GM18867 (cell line): ENCODE measurements at regions not wholly inside any gene's neighbourhood (a gene's known extent, or its start where the extent isn't known, plus 50 kb on each side); places are given as distances from the start of the nearest gene placed in this dataset.
"Not testable (repeated sequence)": the region's sequence is repeated elsewhere in the genome, so short reads cannot be mapped to it uniquely, and the experiment has no call there.

Experiments used
- ATAC-seq: cut with Tn5 transposase; IDR thresholded peaks from one replicate; pipeline ENCODE4 v1.9.1; 2021; ENCODE audit warnings: mild to moderate bottlenecking, moderate library complexity; ENCODE audit not compliant: unreplicated experiment

DNA sequence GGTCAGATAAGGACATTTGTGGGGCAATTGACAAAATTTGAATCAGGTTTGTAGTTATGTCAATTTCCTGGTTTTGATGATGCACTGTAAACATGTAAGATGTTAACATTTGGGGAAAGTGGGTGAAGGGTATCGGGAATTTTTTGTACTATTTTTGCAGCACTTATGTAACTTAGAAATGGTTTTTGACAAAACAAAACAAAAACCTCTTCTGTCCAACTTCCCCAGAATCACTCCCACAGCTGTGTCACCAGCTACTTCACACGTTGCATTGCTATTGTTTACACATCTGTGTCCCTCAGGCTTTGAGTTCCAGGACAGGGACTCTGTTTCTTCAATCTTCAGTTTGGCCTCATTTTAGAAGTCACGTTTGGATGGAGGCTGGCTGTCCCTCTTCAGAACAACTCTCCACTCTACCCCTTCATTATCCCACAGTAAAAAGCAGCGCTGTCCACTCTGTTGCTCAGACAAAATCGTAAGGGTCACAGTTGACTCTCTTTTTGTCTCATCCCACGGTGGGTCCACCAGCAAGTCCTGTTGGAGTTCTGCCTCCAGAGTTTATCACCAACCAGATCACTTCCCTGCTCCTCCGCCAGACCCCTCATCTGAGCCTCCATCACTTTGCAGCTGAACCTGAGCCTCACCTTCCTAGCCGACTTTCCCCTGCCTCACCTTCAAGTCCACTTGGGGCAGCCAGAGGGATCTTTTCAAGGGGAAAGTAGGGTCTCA lies 63.2 kb downstream of the NENF start:
- ATAC-seq: no peak

DNA sequence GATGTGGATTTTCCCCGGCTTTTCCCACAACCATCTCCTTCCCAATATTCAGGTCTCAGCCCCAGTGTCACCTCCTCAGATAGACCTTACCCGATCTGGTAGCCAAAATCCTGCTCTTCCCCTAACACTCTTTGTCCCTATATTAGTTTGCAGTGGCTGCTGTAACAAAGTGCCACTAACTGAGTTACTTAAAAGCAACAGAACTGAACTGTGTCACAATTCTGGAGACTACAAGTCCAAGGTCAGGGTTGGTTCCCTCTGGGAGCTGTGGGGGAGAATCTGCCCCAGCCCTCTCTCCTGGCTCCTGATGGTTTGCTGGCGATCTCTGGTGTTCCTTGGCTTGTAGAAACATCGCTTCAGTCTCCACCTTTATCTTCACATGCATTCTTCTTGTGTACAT lies 64.0 kb downstream of the NENF start:
- ATAC-seq: no peak

DNA sequence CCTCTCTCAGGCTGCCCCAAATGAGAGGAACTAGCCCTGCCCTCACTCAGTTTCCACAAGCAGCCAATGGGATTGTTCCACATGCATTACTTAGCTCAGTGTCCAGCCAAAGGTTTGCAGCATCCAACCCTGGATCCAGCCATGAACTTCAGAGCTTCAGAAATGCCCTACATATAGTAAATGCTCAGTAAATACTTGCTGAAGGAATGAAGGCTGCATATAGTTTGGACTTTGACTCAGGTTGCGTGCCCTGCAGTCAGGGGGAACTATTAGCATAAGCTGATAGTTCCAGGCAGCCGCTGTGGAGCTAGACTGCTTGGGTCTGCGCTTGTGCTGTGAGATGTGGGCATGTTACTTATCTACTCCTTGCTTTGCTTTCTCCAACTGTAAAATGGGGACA lies 64.8 kb downstream of the NENF start:
- ATAC-seq: no peak

DNA sequence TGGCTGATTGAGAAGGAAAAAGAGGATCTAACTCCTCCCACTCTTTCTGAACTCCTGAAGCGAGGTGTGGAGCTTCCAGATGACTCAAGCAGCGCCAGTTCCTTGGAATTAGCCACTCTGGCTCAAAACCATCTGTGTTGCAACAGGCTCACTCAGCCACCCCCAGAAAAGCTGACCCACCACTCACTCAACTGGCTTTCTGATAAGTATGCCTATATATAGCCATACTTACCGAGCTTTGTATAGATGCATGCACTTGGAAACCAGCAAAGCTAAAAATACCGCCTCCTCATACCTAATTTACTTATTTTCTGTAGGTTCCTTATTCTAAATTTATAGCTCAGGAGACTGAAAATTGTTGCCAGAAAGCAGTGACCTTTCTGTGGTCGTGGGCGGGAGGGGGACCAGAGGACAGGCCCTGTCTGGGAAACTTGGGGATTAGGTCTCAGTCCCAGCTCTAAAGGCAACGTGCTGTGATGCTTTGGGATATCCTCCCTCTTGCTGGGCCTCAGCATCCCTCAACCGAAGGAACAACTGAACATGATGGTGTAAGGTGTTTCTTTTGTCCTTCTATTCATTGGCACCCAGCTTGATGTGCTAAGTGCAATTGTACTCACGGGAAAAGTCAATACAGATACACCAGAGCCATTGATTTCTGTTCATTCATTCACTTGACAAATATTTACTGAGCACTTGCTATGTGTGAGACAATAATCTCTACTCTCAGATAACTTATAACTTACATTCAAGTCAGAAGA lies 65.7 kb downstream of the NENF start:
- ATAC-seq: no peak

DNA sequence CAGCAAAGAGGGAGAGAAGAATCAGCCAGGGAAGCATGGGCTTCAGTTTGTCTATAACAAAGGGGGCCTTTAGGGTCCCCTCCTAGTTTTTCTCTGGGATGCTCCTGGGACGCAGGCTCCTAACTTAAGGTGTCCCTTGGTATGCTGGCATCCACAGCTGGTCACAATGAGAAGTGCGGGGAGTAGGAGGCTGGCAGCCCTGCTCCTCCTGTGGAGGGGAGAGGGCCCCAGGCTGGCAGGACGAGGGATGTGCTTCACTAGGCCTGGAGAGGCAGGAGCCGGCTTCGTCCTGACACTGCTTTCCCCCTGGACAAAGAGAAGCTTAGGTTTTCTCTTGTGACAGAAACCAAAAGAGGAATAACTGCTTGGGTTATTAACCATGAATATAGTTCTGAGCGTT lies 67.6 kb downstream of the NENF start:
- no peak for ATAC-seq

DNA sequence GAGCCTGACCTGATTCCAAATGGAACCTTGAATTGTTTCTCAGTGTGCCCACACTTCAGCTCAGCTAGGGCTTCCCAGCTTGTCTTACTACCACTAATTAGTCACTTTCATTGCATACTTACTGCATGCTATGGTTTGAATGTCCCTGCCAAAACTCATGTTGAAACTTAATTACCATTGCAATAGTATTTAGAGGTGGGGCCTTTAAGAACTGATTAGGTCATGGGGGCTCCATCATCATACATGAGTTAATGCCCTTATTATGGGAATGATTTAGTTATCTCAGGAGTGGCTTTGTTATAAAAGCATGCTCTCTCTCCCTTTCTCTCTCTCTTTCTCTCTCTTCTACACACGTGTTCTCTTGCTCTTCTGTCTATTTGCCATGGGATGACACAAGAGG lies 68.3 kb downstream of the NENF start:
- ATAC-seq: no peak

DNA sequence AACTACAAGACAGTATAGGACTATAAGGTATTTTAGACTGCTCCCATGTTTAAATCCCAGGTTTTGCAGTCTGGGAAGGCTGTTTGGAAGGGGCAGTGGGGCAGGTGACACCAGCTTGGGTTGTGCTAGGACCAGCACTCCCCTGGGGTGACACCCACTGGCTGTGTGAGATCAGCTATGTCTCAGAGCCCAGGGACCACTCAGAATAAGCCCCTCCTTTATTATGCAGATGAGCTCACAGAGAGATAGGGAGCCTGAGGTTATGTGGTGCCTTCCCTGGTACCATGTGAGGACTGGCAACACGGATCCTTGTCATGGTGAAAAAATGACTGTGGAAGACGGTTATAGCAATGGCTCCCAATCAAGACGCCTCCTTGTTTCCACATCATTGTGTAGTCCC lies 71.0 kb downstream of the NENF start:
- ATAC-seq: no peak

DNA sequence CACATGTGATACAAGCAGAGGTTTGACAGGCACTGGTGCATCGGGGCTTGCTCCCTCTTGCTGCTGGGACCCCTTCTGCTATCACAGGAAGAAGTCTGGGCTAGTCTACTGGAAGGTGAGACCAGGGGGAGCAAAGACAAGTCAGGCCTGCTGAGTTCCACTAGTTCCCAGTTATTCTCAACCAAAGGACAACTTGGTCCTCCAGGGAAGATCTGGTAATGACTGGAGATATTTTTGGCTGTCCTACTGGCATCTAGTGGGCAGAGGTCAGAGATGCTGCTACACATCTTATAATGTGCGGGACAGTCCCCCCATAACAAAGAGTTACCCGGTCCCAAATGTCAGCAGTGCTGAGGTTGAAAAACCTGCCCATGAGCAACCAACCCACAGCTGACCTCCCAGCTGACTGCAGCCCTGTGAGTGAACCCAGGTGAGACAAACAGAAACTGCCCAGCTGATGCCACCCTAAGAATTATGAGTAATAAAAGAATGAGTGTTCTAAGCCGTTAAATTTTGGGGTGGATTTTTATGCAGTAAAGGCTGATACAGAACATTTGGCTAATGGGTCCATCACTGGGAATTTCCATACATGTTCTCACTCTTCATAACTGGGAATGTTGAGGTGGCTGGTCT lies 71.6 kb downstream of the NENF start:
- peak; percentile 44 for ATAC-seq

DNA sequence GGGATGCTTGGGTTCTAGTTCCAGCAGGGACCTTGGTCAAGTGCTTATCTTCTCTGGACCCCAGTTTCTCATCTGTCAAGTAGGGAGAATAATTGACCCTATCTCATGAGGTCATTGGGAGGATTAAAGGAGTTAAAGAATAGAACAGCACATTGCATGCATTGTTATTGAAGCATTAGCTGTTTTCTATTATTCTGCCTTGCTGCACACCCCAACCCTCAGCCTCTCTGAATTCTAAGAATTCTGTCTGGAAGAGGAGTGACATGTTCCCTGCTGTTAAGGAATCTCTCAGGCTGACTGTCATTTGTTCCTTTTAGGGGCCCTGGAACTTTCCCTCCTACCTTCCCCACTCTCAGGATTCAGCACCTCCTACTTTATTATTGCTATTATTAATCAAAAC lies 73.9 kb downstream of the NENF start:
- no peak for ATAC-seq

DNA sequence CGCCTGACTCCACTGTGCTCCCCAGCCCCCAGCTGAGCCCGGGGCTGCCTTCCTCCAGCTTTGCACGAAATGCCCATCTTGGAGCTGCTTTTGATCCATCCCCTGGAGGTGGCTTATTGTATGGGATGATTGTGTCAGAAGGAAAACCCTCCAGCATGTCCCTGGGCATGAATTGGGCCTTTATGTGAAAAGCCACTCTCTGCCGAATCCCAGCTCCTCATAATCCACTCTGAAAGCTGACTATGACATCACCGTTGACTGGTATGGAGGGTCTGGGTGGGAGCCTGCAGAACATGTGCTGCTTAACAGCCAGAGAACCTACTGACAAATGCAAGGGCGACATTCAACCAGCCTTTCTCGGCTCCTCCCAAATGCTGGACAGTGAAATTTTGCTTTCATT lies 74.6 kb downstream of the NENF start:
- no peak for ATAC-seq

DNA sequence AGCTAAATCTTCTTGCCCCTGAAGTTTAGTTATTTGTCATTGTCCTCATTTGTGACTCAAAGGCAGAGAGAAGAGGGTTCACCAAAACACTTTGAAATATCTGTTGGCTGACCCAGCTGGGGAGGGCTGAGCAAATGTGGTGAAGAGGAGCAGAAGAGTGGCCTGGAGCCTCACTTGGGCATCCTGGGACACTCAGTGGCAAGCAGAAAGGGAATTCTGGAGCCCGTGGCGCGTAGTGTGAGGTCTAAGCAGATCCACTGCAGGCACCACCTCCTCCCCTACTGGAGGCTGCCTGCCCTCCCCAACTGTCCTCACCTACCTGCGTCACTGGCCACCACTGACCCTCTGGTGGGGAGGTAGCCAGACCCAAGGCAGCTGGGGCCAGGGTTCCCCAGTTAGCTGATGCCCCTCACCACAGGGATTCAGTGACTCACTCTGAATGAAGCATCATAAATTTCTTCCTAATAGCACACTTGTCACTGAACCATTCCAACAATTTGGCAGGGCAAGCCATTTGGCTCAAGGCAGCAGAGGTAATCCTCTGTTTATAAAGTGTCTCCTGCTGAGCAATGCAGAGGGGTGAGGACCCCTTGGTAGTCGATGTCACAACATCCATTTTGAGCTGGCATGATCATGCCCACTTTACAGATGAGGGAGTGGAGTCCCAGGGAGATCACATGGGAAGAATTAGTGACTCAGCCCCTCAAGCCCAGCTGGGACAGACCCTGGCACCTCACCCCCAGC lies 80.3 kb downstream of the NENF start:
- ATAC-seq: no peak

DNA sequence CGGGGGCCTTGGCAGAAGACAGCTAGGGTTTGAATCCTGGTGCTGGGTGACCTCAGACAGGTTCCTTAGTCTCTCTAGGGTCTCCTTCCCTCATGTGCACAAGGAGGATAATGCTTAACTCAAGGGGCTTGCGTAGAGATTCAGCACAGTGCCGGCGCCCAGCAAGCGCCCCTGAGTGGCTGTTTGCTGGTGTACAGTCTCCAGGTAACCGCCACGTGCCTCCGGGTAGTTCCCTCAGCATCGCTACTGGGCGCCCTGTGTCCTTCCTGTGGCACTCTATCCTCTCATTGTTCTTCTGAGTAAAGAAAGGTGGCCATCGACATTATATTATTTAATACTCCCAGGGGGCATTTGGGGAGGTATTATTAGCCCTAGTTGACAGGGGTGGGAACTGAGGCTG lies 80.9 kb downstream of the NENF start:
- no peak for ATAC-seq

DNA sequence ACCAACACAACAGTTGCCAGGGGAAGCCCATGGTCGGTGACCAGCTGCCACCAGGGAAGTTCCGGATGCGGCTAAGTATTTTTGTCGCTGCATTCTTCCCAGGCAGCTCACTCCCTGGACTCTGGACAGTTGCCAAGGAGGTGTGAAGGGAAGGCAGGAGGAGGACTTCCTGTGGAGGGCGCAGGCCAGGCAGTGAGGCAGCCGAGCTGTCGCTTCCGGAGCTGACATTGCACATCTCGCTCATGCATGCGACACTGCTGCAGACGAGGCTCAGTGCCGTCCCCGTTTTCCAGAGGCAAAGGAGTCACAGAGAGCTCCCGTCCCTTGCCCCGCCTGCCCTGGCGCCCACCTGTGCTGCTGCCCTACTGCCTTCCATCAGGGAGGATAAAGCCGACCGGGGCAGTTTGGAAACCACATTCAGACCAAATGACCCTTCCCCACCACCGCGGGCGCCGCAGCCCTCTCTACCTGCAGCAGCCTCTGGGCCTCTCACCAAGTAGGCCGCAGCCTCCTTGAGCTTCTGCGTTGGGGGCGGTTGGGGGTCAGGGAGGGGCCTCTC lies 81.4 kb downstream of the NENF start:
- ATAC-seq: no peak

DNA sequence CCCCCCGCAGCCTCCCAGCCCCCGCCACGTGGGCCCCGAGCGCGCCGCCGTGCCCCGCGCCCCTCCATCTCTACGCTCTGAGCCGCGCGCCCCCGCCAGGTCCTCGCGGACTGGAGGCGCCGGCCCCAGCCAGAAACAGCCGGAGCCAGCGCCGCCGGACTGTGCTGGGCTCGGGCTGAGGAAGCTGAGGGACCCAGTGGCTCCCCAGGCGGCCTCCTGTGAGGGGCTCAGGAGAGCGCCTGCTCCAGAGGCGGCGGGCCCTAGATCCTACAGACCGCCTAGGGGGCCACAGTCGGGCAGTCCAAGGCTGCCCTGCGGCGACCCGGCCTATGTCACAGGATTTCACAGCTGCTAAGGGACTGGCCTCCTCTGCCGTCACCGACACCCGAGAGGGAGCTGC lies 82.1 kb downstream of the NENF start:
- no peak for ATAC-seq

DNA sequence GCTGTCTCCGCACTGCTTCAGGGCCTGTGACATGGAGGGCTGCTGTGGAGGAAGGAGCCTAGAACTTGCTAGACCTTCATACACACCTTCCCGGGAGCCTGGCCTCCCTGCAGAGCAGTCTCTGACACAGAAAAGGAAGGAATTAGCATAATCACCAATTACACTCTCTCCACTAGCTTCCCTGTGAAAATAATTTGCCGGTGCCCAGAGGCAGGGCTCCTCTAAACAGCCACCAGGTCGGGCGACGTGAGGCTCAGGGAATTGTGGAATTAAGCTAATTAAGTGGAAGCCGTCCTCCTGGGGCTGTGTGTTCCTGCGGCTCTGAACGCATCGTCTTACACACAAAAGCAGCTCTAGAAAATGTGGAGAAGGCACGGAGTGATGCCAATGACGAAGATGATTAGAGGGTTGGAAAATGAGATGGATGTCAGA lies 82.6 kb downstream of the NENF start:
- ATAC-seq: no peak

DNA sequence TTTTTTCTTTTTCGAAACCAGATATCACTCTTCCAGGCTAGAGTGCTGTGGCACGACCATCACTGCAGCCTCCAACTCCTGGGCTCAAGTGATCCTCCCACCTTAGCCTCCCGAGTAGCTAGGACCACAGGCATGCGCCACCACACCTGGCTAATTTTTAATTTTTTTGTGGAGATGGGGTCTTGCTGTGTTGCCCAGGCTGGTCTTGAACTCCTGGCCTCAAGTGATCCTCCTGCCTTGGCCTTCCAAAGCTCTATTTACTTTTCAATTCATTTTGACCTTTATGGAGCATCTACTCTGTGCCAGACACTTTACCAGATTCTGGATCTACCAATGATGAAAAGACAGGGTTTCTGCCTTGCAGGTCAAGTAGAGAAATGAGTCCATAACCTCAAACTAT lies 83.3 kb downstream of the NENF start:
- not testable (repeated sequence) for ATAC-seq

DNA sequence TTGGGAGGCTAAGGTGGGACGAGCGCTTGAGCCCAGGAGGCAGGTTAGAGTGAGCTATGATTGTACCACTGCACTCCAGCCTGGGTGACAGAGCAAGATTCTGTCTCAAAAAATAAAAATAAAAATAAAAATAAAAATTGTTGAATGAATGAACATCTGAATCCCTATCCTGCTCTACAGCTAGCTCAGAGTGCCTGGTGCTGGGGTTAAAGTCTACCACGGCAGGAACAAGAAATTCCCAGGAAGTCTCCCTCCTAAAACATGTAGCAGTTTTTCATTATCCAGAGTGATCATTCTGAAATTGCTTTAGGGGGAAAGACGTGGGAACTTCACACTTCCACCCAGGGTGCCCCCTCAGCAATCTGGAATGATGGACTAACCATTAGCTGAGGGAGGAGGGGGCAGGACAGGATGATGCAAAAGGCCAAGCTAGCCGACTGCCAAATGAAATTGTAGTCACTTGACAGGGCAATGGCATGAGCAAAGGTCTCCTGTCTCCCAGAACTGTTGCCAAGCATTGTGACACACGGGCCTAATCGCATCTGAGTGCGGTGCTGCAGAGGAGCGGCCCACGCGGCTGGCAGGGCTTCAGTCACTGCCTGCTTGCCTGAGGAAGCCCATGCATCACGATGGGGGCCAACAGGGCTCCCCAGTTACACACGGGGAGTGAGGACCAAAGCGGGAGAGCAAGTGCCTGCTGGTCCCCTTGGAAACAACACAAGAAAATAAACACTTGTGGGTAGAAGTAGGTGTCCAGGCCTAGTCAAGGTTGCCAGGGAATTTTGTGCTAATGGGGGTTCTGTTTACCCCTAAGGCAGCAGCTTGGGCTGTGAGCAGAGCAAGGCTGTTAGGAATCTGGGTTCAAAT lies 85.7 kb downstream of the NENF start:
- no peak for ATAC-seq

DNA sequence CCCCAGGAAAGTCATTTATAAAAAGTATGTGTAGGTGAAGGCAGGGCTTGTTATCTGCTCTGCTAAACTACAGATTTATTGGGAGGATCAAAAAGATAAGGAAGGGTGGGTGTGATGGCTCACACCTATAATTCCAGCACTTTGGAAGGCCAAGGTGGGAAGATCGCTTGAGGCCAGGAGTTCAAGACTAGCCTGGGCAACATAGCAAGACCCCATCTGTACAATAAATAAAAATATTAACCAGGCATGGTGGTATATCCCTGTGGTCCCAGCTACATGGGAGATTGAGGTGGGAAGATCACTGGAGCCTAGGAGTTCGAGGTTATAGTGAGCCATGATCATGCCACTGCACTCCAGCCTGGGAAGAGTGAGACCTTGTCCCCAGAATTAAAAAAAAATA lies 86.4 kb downstream of the NENF start:
- no peak for ATAC-seq

DNA sequence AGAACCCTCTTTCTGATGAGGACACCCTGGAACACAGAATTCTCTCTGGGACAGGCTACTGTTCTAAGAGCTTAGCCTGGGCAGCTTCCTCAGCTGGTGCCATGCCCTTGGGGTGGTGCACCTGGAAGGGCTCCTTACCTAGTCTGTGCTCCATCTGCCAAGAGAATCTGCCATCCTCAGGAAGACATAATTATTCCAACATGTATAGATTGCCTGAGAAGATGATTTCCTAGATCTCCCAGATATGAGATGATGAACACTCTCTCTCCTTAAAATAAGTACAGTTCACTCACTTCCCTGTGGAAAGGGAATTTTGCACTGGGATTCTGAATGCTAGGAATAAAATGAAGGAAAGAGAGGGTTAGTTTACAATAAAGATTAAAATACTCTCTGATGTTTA lies 87.6 kb downstream of the NENF start:
- no peak for ATAC-seq

DNA sequence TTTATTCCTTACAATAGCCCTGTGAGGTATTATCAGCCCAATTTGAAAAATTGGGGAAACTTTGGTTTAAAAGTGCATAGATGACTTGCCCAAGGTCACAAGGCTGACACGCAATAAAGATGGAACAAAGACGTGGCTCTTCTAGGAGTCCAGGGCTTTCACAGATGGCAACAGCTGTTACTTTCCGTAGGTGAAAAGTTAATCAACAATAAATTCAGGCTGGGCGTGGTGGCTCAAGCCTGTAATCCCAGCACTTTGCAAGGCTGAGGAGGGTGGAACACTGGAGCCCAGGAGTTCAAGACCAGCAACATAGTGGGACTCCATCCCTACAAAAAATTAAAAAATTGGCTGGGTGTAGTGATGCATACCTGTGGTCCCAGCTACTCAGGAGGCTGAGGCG lies 87.8 kb upstream of the ATF3 start:
- no peak for ATAC-seq
